Progenitor cell of endocrine pancreas (in vitro differentiated cells): ENCODE measurements at regions not wholly inside any gene's neighbourhood (a gene's known extent, or its start where the extent isn't known, plus 50 kb on each side); places are given as distances from the start of the nearest gene placed in this dataset.

Experiments used
- DNase-seq: peaks from one replicate; pipeline ENCODE4 v3.0.0; 2021; ENCODE audit warnings: low spot score; ENCODE audit not compliant: unreplicated experiment
- H3K27ac Mint-ChIP-seq: 2 replicates; pipeline ENCODE4 v1.8.0; 2021; ENCODE audit warnings: mild to moderate bottlenecking, moderate library complexity, mixed read lengths
- H3K27me3 Mint-ChIP-seq: 2 replicates; pipeline ENCODE4 v1.8.0; 2021; ENCODE audit warnings: mixed read lengths
- H3K36me3 Mint-ChIP-seq: 2 replicates; pipeline ENCODE4 v1.8.0; 2022; ENCODE audit warnings: mixed read lengths; ENCODE audit not compliant: insufficient read depth
- H3K4me1 Mint-ChIP-seq: 2 replicates; pipeline ENCODE4 v1.8.0; 2021; ENCODE audit warnings: low read depth, mixed read lengths
- H3K4me3 Mint-ChIP-seq: 2 replicates; pipeline ENCODE4 v1.8.0; 2021; ENCODE audit warnings: low read depth, mild to moderate bottlenecking, moderate library complexity, mixed read lengths
- H3K9me3 Mint-ChIP-seq: 2 replicates; pipeline ENCODE4 v1.8.0; 2021; ENCODE audit warnings: low read depth, mixed read lengths
- TF ChIP-seq, protein P1 (sequence below): fragments of 200-600 bp; sonication (generic); IDR thresholded peaks from one replicate; pipeline ENCODE4 v1.5.0; 2021; ENCODE audit warnings: antibody characterized with exemption, mild to moderate bottlenecking; ENCODE audit not compliant: unreplicated experiment

DNA sequence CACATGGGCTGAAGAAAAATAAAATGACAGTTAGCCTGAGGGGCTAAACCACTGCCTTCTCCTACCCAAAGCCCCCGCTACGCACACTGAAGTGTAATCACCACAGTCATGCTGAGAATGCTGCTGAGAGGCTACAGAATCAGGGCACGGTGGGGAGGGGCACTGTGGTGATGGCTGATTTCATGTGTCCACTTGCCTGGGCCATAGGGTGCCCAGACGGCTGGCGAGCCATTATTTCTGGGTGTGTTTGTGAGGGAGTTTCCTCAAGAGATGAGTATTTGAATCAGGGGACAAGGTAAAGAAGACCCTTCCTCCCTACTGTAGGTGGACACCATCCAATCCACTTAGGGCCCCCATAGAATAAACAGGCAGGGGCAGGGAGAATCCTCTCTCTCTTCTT is 1313.2 kb downstream of the TBC1D22A start:
- TF ChIP-seq, protein P1, sequence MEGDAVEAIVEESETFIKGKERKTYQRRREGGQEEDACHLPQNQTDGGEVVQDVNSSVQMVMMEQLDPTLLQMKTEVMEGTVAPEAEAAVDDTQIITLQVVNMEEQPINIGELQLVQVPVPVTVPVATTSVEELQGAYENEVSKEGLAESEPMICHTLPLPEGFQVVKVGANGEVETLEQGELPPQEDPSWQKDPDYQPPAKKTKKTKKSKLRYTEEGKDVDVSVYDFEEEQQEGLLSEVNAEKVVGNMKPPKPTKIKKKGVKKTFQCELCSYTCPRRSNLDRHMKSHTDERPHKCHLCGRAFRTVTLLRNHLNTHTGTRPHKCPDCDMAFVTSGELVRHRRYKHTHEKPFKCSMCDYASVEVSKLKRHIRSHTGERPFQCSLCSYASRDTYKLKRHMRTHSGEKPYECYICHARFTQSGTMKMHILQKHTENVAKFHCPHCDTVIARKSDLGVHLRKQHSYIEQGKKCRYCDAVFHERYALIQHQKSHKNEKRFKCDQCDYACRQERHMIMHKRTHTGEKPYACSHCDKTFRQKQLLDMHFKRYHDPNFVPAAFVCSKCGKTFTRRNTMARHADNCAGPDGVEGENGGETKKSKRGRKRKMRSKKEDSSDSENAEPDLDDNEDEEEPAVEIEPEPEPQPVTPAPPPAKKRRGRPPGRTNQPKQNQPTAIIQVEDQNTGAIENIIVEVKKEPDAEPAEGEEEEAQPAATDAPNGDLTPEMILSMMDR = no peak
- no peaks in the 10 kb centered on the region for H3K36me3 Mint-ChIP-seq

DNA sequence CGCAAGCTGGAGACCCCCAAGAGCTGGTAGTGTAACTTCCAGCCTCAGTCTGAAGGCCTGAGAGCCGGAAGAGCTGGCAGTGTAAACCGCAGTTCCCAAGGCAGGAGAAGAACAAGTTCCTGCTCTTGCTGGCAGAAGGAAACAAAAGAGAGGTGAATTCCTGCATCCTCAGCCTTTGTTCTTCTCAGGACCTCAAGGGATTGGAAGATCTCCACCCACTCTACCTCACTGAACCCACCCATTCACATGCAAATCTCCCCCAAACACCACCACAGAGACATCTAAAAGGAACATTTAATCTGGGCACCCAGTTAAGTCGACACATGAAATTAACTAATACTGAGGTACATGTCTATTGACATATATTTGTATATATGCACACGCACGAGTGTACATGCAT is 1310.3 kb downstream of the TBC1D22A start:
- TF ChIP-seq, protein P1 = no peak
- Mint-ChIP-seq H3K27me3 (peaks cover 34% of the 10 kb centered on the region), H3K4me1 (no peaks in the 10 kb centered on the region), H3K9me3 (no peaks in the 10 kb centered on the region), H3K36me3 (no peaks in the 10 kb centered on the region), H3K4me3 (no peak overlapping the region), H3K27ac (no peak overlapping the region)
- no peak for DNase-seq

More for the DNA sequence above, 1313.2 kb downstream of the TBC1D22A start:
- Mint-ChIP-seq H3K4me3 (no peak overlapping the region), H3K9me3 (no peaks in the 10 kb centered on the region), H3K27ac (no peak overlapping the region), H3K27me3 (peaks cover 45% of the 10 kb centered on the region), H3K4me1 (no peaks in the 10 kb centered on the region)
- no peak for DNase-seq

DNA sequence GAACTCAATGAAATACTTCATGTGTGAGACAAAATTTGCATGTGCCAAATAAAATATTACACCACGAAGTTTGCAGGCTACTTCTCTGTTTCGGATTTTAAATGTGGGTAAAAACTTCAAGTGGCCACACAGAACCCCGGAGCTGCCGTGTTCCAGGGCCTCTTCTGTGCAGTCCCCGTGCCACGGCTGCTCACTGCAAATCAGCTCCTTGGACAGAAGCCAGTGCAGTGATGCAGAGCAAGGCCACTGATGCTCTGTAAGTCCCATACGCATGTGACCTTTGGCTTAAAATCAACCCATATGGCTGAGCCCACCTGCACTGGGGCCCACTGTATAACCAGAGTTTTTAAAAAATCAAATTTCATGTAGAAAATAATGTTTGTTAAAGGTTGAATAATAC is 1309.4 kb downstream of the TBC1D22A start:
- peaks cover 28% of the 10 kb centered on the region for H3K27me3 Mint-ChIP-seq
- no peaks in the 10 kb centered on the region for H3K4me1 Mint-ChIP-seq
- H3K4me3 Mint-ChIP-seq = no peak overlapping the region
- no peaks in the 10 kb centered on the region for H3K36me3 Mint-ChIP-seq
- H3K27ac Mint-ChIP-seq = no peak overlapping the region
- no peak for DNase-seq
- no peaks in the 10 kb centered on the region for H3K9me3 Mint-ChIP-seq
- TF ChIP-seq, protein P1 = no peak

DNA sequence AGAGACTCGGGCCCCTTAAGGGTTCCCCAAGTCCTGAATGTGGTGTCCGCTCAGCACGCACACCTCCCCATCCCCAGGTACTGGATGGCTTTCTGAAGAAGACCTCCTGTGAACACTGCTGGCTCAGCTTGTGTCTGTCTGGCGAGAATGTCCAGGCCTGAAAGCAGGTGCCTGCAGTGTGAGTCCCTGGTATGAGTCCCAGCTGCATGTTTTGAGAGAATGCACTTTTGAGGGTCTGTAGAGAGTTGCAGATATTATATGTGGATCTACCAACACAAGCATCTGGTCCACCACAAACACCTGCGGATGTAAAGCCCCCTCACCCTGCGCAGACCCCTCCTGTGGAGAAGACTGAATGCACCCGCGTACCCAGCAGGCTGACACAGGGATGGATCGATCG is 1308.9 kb downstream of the TBC1D22A start:
- no peaks in the 10 kb centered on the region for H3K36me3 Mint-ChIP-seq
- TF ChIP-seq, protein P1 = no peak
- H3K27me3 Mint-ChIP-seq = peaks cover 24% of the 10 kb centered on the region
- H3K9me3 Mint-ChIP-seq = no peaks in the 10 kb centered on the region
- H3K4me3 Mint-ChIP-seq = no peak overlapping the region
- H3K4me1 Mint-ChIP-seq = no peaks in the 10 kb centered on the region
- no peak for DNase-seq
- H3K27ac Mint-ChIP-seq = no peak overlapping the region

DNA sequence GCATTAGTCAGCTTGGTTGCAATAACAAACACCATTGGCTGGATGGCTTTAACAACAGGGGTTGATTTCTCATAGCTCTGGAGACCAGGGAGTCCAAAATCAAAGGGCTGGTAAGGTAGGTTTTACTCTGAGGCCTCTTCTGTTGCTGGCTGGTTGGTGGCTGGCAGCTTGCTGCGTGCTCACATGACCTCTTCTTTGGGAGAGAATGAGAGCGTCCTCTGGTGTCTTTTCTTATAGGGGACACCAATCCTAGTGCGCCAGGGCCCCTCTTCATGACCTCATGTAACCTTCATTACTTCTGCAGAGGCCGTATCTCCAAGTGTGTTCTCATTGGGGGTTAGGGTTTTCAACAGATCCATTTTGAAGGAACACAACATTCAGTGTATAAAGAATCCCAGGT is 1308.3 kb downstream of the TBC1D22A start:
- TF ChIP-seq, protein P1 = no peak
- no peaks in the 10 kb centered on the region for H3K36me3 Mint-ChIP-seq

More for the DNA sequence above, 1308.3 kb downstream of the TBC1D22A start:
- DNase-seq = no peak
- no peak overlapping the region for H3K4me3 Mint-ChIP-seq
- H3K9me3 Mint-ChIP-seq = no peaks in the 10 kb centered on the region
- peaks cover 19% of the 10 kb centered on the region for H3K27me3 Mint-ChIP-seq
- no peaks in the 10 kb centered on the region for H3K4me1 Mint-ChIP-seq
- H3K27ac Mint-ChIP-seq = no peak overlapping the region
